Fibroblast of lung (primary cell): ENCODE measurements at regions not wholly inside any gene's neighbourhood (a gene's known extent, or its start where the extent isn't known, plus 50 kb on each side); places are given as distances from the start of the nearest gene placed in this dataset.
A peak's percentile ranks its signal among the peaks of the same experiment; 100 is the strongest.

Experiments used
- DNase-seq, 2 donors: peaks; one replicate each; pipeline versions ENCODE4 v3.0.0 to v3.0.0-alpha.2; 2010; ENCODE audit warnings: low read depth in 2 of 2
- H2AFZ ChIP-seq: 2 replicates; pipeline ENCODE4 v1.5.1; 2012; ENCODE audit warnings: low read length, control low read depth, inconsistent platforms
- H3K27ac ChIP-seq: 2 replicates; pipeline ENCODE4 v1.5.1; 2011; ENCODE audit warnings: low read length, control low read depth; ENCODE audit not compliant: insufficient read depth
- H3K27me3 ChIP-seq: 2 replicates; pipeline ENCODE4 v1.5.1; 2011; ENCODE audit warnings: mild to moderate bottlenecking, low read length; ENCODE audit not compliant: control insufficient read depth, insufficient read depth
- H3K36me3 ChIP-seq: 2 replicates; pipeline ENCODE4 v1.5.1; 2011; ENCODE audit warnings: low read length; ENCODE audit not compliant: control insufficient read depth, insufficient read depth
- H3K4me1 ChIP-seq: 2 replicates; pipeline ENCODE4 v1.5.1; 2011; ENCODE audit warnings: low read length; ENCODE audit not compliant: control insufficient read depth, insufficient read depth; ENCODE audit errors: extremely low read depth
- H3K4me2 ChIP-seq: 2 replicates; pipeline ENCODE4 v1.5.1; 2011; ENCODE audit warnings: low read length, control low read depth; ENCODE audit not compliant: insufficient read depth; ENCODE audit errors: extremely low read depth
- H3K4me3 ChIP-seq, 4 experiments: fragments of 200-600 bp in 1 of 4; sonication (generic) in 1 of 4; replicated peaks in 1 of 4; 2 replicates each; pipeline ENCODE4 v1.5.1; 2011 to 2016; ENCODE audit warnings: low read length in 4 of 4, low read depth in 3 of 4, mild to moderate bottlenecking in 3 of 4, control low read depth in 2 of 4, inconsistent platforms in 1 of 4, mixed read lengths in 1 of 4; ENCODE audit not compliant: insufficient read depth in 1 of 4; ENCODE audit errors: control extremely low read depth in 1 of 4
- H3K79me2 ChIP-seq: 2 replicates; pipeline ENCODE4 v1.5.1; 2012; ENCODE audit warnings: mild to moderate bottlenecking, low read length, inconsistent platforms; ENCODE audit not compliant: control insufficient read depth, insufficient read depth
- H3K9ac ChIP-seq: 2 replicates; pipeline ENCODE4 v1.5.1; 2011; ENCODE audit warnings: mild to moderate bottlenecking, low read length, control low read depth; ENCODE audit not compliant: insufficient read depth
- H3K9me3 ChIP-seq: 2 replicates; pipeline ENCODE4 v1.5.1; 2012; ENCODE audit warnings: low read depth, low read length; ENCODE audit not compliant: control insufficient read depth, insufficient read depth
- H4K20me1 ChIP-seq: 2 replicates; pipeline ENCODE4 v1.5.1; 2011; ENCODE audit warnings: low read length; ENCODE audit not compliant: control insufficient read depth, insufficient read depth; ENCODE audit errors: extremely low read depth
- EZH2 ChIP-seq: IDR thresholded peaks from 2 replicates; pipeline ENCODE4 v1.5.1; 2012; ENCODE audit warnings: low read length, control low read depth, mild to moderate bottlenecking; ENCODE audit errors: missing control alignments
- TF ChIP-seq, protein P1 (sequence below), 2 donors: IDR thresholded peaks in 1 of 2; conservative IDR thresholded peaks in 1 of 2; 1 replicate in 1 of 2; 2 replicates in 1 of 2; pipeline ENCODE4 v1.5.1; 2011 to 2012; ENCODE audit warnings: low read length in 2 of 2, control low read depth in 1 of 2, inconsistent platforms in 1 of 2, low read depth in 1 of 2, mild to moderate bottlenecking in 1 of 2

DNA sequence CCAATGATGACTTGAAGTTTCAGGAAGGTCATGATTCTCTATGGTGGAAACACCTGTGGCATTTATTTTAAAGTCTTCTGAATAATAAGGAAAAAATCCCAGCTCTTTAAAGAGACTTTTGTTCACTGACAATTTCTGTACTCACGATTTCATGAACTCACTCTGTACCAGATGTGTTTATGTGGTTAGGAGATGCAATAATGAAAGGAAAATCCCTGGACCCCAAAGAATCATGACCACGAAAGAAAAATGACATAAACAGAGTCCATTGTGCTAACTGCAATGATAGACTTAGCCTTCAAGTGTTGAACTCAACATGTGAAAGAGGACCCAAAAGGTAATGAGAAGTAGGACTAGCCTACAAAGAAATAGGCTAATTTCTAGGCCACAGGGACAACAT lies 947.5 kb downstream of the CDH11 start:
- no peaks in the 10 kb centered on the region for H4K20me1 ChIP-seq
- no peak overlapping the region for H3K4me2 ChIP-seq
- no peaks in the 10 kb centered on the region for H3K27me3 ChIP-seq
- no peak overlapping the region for H3K27ac ChIP-seq
- H2AFZ ChIP-seq = no peak overlapping the region
- H3K4me1 ChIP-seq = no peaks in the 10 kb centered on the region
- H3K9me3 ChIP-seq = no peaks in the 10 kb centered on the region
- no peaks in the 10 kb centered on the region for H3K36me3 ChIP-seq
- H3K9ac ChIP-seq = no peak overlapping the region
- no peaks in the 10 kb centered on the region for H3K79me2 ChIP-seq
- DNase-seq = peak; percentile 3 to 29
- H3K4me3 ChIP-seq = no peak overlapping the region
- no peak for TF ChIP-seq EZH2
- TF ChIP-seq, protein P1, sequence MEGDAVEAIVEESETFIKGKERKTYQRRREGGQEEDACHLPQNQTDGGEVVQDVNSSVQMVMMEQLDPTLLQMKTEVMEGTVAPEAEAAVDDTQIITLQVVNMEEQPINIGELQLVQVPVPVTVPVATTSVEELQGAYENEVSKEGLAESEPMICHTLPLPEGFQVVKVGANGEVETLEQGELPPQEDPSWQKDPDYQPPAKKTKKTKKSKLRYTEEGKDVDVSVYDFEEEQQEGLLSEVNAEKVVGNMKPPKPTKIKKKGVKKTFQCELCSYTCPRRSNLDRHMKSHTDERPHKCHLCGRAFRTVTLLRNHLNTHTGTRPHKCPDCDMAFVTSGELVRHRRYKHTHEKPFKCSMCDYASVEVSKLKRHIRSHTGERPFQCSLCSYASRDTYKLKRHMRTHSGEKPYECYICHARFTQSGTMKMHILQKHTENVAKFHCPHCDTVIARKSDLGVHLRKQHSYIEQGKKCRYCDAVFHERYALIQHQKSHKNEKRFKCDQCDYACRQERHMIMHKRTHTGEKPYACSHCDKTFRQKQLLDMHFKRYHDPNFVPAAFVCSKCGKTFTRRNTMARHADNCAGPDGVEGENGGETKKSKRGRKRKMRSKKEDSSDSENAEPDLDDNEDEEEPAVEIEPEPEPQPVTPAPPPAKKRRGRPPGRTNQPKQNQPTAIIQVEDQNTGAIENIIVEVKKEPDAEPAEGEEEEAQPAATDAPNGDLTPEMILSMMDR (conservative IDR thresholded peaks at IDR 0.05 in 1 of 2, IDR thresholded peaks at IDR 0.05 in 1 of 2; ENCODE audit: low read depth in 1 of 2, low read length in 2 of 2) = no peak

DNA sequence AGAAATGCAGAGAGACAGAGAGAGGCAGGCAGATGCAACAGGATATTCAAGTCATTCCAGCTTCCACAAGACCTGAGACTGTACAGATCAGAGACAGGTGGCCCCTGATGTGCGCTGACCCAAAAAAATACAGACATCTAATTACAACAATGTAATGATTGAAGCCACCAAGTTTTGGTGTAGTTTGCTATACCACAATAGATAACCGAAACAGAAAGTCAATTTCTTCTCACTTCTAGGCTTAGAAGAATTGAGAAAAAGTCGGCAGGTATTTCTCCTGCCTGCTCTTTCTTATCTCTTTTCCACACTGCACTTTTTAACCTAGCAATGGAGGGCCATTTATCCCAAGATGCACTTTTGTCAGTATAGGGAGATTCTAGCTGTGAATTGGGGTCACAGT lies 949.2 kb downstream of the CDH11 start:
- Histone ChIP-seq H3K4me1 (no peaks in the 10 kb centered on the region), H4K20me1 (no peaks in the 10 kb centered on the region), H3K4me3 (no peak overlapping the region), H3K36me3 (no peaks in the 10 kb centered on the region), H3K4me2 (no peak overlapping the region), H3K27me3 (no peaks in the 10 kb centered on the region), H3K27ac (no peak overlapping the region), H3K9me3 (no peaks in the 10 kb centered on the region), H3K79me2 (no peaks in the 10 kb centered on the region), H2AFZ (no peak overlapping the region), H3K9ac (no peak overlapping the region)
- TF ChIP-seq, protein P1 (conservative IDR thresholded peaks at IDR 0.05 in 1 of 2, IDR thresholded peaks at IDR 0.05 in 1 of 2; ENCODE audit: low read depth in 1 of 2, low read length in 2 of 2) = no peak
- TF ChIP-seq EZH2 = no peak
- no peak for DNase-seq

DNA sequence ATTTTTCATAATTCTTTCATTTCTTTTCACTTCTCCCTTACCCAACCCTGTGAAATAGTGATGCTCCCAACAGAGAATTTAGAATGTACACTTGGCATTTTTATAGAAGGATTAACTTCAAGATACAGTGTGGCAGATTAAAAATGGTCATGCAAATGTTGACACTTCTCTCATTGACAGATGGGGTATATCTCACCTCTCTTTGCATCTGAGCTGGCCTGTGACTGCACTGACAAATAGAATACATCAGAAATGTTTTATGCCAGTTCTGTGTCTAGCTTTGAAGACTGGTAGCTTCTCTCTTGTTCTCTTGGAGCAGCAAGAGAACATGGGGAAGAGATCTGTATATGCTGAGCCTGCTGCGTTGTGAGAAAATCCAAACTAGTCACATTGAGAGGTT lies 949.6 kb downstream of the CDH11 start:
- no peaks in the 10 kb centered on the region for H3K79me2 ChIP-seq
- no peak overlapping the region for H3K27ac ChIP-seq
- no peak for DNase-seq
- H3K9ac ChIP-seq = no peak overlapping the region
- no peak overlapping the region for H2AFZ ChIP-seq
- H3K4me1 ChIP-seq = no peaks in the 10 kb centered on the region
- H3K4me3 ChIP-seq = no peak overlapping the region
- no peaks in the 10 kb centered on the region for H3K36me3 ChIP-seq
- H3K27me3 ChIP-seq = no peaks in the 10 kb centered on the region
- TF ChIP-seq, protein P1 (conservative IDR thresholded peaks at IDR 0.05 in 1 of 2, IDR thresholded peaks at IDR 0.05 in 1 of 2; ENCODE audit: low read depth in 1 of 2, low read length in 2 of 2) = no peak
- no peak for TF ChIP-seq EZH2
- H3K4me2 ChIP-seq = no peak overlapping the region
- H3K9me3 ChIP-seq = no peaks in the 10 kb centered on the region
- no peaks in the 10 kb centered on the region for H4K20me1 ChIP-seq
